HCT116 (cell line): ENCODE measurements at regions not wholly inside any gene's neighbourhood (a gene's known extent, or its start where the extent isn't known, plus 50 kb on each side); places are given as distances from the start of the nearest gene placed in this dataset.

ENCODE experiments used
- ATAC-seq: fragments of 200-7000 bp; cut with Tn5 transposase; 2 replicates; pipeline ENCODE4 v1.9.1; 2020; ENCODE audit warnings: mild to moderate bottlenecking, moderate library complexity
- BruUV-seq: library from RNA; stranded (reverse); fragments of 400-500 nt; replicated peaks from 2 replicates; lab custom pipeline; 2021; lab: Mats Ljungman, UMichigan
- CTCF ChIA-PET: fragments of 300-600 bp; sonication (Branson Sonifier 250); formaldehyde crosslinking; loops from one replicate; lab custom pipeline; 2021; ENCODE audit warnings: antibody characterized with exemption; lab: Charles Lee
- POLR2A ChIA-PET: fragments of 300-600, 350-600 bp; sonication (Branson Sonifier 250); formaldehyde crosslinking; loops from one replicate; lab custom pipeline; 2021; ENCODE audit warnings: antibody characterized with exemption; lab: Charles Lee
- RAD21 ChIA-PET, 2 experiments: fragments of 300-600 bp; sonication (Branson Sonifier 250); formaldehyde crosslinking; loops; one replicate each; lab custom pipeline; 2023; ENCODE audit warnings: low total read pairs in 2 of 2; ENCODE audit not compliant: uncharacterized antibody in 2 of 2, unreplicated experiment in 2 of 2, low non-redundant PET in 1 of 2; lab: Charles Lee
- DNase-seq: peaks from one replicate; pipeline ENCODE4 v3.0.0-alpha.2; 2010; ENCODE audit warnings: low read depth, low spot score
- H2AFZ ChIP-seq: fragments of 200-600 bp; shearing (Covaris generic), sonication (generic); 2 replicates; pipeline ENCODE4 v1.6.1; 2017; ENCODE audit warnings: low read depth, mixed run types, mixed read lengths, antibody characterized with exemption, low read length; ENCODE audit not compliant: poor library complexity, severe bottlenecking
- H3K27ac ChIP-seq: 2 replicates; pipeline ENCODE4 v1.5.1; 2012; ENCODE audit warnings: low read depth, low read length
- H3K27me3 ChIP-seq: fragments of 200-600 bp; sonication (generic); 2 replicates; pipeline ENCODE4 v1.6.1; 2016; ENCODE audit warnings: mixed run types, low read length, mixed read lengths; ENCODE audit not compliant: insufficient read depth
- H3K36me3 ChIP-seq, 2 experiments: fragments of 200-500 bp in 1 of 2; fragments of 200-600 bp in 1 of 2; sonication (Bioruptor generic) in 1 of 2; sonication (generic) in 1 of 2; 2 replicates each; pipeline versions ENCODE4 v1.5.1 to v1.6.1; 2014 to 2016; ENCODE audit warnings: low read length in 2 of 2, inconsistent platforms in 1 of 2, mixed read lengths in 1 of 2, mixed run types in 1 of 2; ENCODE audit not compliant: insufficient read depth in 2 of 2, control insufficient read depth in 1 of 2
- H3K4me1 ChIP-seq, 2 experiments: fragments of 200-600 bp in 1 of 2; sonication (generic) in 1 of 2; 2 replicates each; pipeline versions ENCODE4 v1.5.1 to v1.6.1; 2012 to 2017; ENCODE audit warnings: low read length in 2 of 2, inconsistent platforms in 1 of 2, mild to moderate bottlenecking in 1 of 2, mixed read lengths in 1 of 2, mixed run types in 1 of 2, moderate library complexity in 1 of 2; ENCODE audit not compliant: insufficient read depth in 2 of 2, control insufficient read depth in 1 of 2
- H3K4me2 ChIP-seq: fragments of 200-600 bp; sonication (generic); 2 replicates; pipeline ENCODE4 v1.6.1; 2017; ENCODE audit warnings: mixed run types, low read length, mixed read lengths
- H3K4me3 ChIP-seq, 2 experiments: fragments of 200-600 bp in 1 of 2; sonication (generic) in 1 of 2; replicated peaks in 1 of 2; 2 replicates each; pipeline ENCODE4 v1.5.1; 2011 to 2016; ENCODE audit warnings: low read length in 2 of 2, control low read depth in 1 of 2, low read depth in 1 of 2, mild to moderate bottlenecking in 1 of 2, mixed read lengths in 1 of 2, mixed run types in 1 of 2
- H3K79me2 ChIP-seq: fragments of 200-600 bp; sonication (generic); 2 replicates; pipeline ENCODE4 v1.6.1; 2017; ENCODE audit warnings: mild to moderate bottlenecking, mixed run types, low read length, moderate library complexity, mixed read lengths; ENCODE audit not compliant: insufficient read depth
- H3K9ac ChIP-seq: fragments of 200-600 bp; sonication (generic); 2 replicates; pipeline ENCODE4 v1.6.1; 2016; ENCODE audit warnings: low read length, mixed read lengths
- H3K9me2 ChIP-seq: fragments of 200-600 bp; sonication (generic), shearing (Covaris generic); 2 replicates; pipeline ENCODE4 v1.6.1; 2017; ENCODE audit warnings: mixed run types, mild to moderate bottlenecking, moderate library complexity; ENCODE audit not compliant: insufficient read depth
- H3K9me3 ChIP-seq, 2 experiments: fragments of 200-500 bp in 1 of 2; fragments of 200-600 bp in 1 of 2; sonication (Bioruptor generic) in 1 of 2; sonication (generic) in 1 of 2; 2 replicates each; pipeline ENCODE4 v1.6.1; 2014 to 2017; ENCODE audit warnings: low read length in 2 of 2, mixed read lengths in 2 of 2, inconsistent platforms in 1 of 2, low read depth in 1 of 2, mild to moderate bottlenecking in 1 of 2, mixed run types in 1 of 2, moderate library complexity in 1 of 2; ENCODE audit not compliant: control insufficient read depth in 1 of 2, insufficient read depth in 1 of 2
- H4K20me1 ChIP-seq: fragments of 200-600 bp; sonication (generic), shearing (Covaris generic); 2 replicates; pipeline ENCODE4 v1.6.1; 2017; ENCODE audit warnings: mixed run types, mild to moderate bottlenecking, moderate library complexity; ENCODE audit not compliant: insufficient read depth
- ATF3 ChIP-seq: IDR thresholded peaks from 2 replicates; pipeline ENCODE4 v1.6.1; 2012
- CEBPB ChIP-seq: IDR thresholded peaks from 2 replicates; pipeline ENCODE4 v1.6.1; 2012; ENCODE audit warnings: low read depth
- CTCF ChIP-seq, 3 experiments: fragments of 200-600 bp in 1 of 3; sonication (generic) in 1 of 3; IDR thresholded peaks in 2 of 3; conservative IDR thresholded peaks in 1 of 3; 2 replicates each; pipeline ENCODE4 v1.5.1; 2012 to 2017; ENCODE audit warnings: low read depth in 2 of 3, low read length in 2 of 3, antibody characterized with exemption in 1 of 3, borderline replicate concordance in 1 of 3, control low read depth in 1 of 3, mild to moderate bottlenecking in 1 of 3, mixed read lengths in 1 of 3, mixed run types in 1 of 3, moderate library complexity in 1 of 3; ENCODE audit not compliant: insufficient read depth in 1 of 3
- EZH2phosphoT487 ChIP-seq: fragments of 200-600 bp; IDR thresholded peaks from 2 replicates; pipeline ENCODE4 v1.6.1; 2018; ENCODE audit warnings: antibody characterized with exemption, borderline replicate concordance
- JUND ChIP-seq: IDR thresholded peaks from 2 replicates; pipeline ENCODE4 v1.6.1; 2012
- RAD21 ChIP-seq: IDR thresholded peaks from 2 replicates; pipeline ENCODE4 v1.6.1; 2012; ENCODE audit warnings: low read depth, mild to moderate bottlenecking
- SIN3A ChIP-seq: IDR thresholded peaks from 2 replicates; pipeline ENCODE4 v1.6.1; 2012; ENCODE audit warnings: low read depth
- YY1 ChIP-seq: IDR thresholded peaks from 2 replicates; pipeline ENCODE4 v1.6.1; 2011; ENCODE audit warnings: low read length, low read depth, moderate library complexity, mild to moderate bottlenecking; ENCODE audit not compliant: insufficient replicate concordance; ENCODE audit errors: extremely low read depth
- ZFX ChIP-seq: fragments of 450-650 bp; IDR thresholded peaks from 2 replicates; pipeline ENCODE4 v1.6.1; 2017
- intact Hi-C: fragments of 100-400 bp; cut with micrococcal nuclease; formaldehyde crosslinking; loops from 2 replicates; pipeline ENCODE4 v1.10.0; 2022
- TF ChIP-seq, protein P1 (sequence below): IDR thresholded peaks from 2 replicates; pipeline ENCODE4 v1.6.1; 2012; ENCODE audit warnings: low read depth

DNA sequence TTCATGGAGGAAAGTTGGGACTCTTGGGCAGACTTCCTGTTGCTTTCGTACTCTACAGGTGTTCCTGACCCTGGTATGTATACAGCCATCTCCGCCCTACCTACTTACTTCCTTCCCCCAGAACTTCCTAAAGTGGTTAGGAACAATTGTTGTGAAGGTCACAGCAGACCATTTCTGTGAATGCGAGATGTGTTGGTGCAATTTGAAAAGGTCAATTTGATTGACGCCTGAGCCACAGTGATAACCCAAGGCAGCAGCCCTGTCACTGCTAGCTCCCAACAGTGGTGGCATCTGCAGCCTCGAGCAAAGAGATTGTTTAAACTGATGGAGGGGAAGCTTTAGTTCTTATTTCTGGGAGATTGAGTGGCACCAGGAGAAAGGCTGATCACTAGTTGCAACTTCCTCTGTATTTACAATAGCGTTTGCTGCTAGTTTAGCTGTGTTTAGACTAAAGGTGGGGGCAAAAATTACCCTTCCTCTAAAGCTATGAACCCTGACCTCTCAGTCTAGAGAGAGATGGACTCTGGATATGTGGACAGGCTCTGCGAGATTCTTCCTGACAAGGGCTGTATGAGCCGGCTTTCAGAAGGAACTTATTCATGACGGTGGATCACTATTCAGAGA is 78.3 kb upstream of the MAP4K3 start (continued):
- TF ChIP-seq ATF3, result no peak
- no peak for TF ChIP-seq EZH2phosphoT487
- no peak for TF ChIP-seq CTCF (IDR thresholded peaks at IDR 0.05 in 2 of 3, conservative IDR thresholded peaks at IDR 0.05 in 1 of 3; ENCODE audit: borderline replicate concordance in 1 of 3, insufficient read depth in 1 of 3, low read depth in 2 of 3, low read length in 2 of 3)

DNA sequence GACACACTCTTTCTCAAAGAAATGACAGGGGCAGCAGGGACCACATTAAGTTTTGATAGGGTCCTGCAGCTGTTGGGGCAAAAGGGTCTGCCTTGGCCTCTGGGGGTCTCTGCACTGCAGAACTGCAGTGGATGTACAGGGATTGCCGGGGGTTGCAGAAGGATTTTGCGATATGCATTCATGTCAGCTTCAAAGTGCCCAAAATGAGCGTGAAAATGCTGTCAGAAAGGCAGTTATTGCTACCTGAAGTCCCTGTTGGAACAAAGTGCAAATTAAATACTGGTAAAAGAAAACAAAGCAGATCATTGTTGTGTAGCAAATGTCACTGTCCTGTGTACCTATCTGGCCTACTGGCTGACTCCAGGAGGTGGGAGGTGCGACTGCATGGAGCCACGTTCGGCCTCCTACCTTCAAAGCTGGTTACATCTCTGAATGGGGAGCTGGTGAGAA is 78.8 kb upstream of the MAP4K3 start:
- no peaks in the 10 kb centered on the region for H3K36me3 ChIP-seq
- no peaks in the 10 kb centered on the region for H4K20me1 ChIP-seq
- ATAC-seq (no peak), DNase-seq (no peak)
- H3K4me3 ChIP-seq, result no peak overlapping the region
- intact Hi-C loops, result loop anchor here (10.0 kb wide), 1 partner anchor 179 kb away; no protein-coding TSS in a partner anchor
- peaks cover 0 to 11% of the 10 kb centered on the region in 2 experiments; a peak in 2 of 4 replicates for H3K4me1 ChIP-seq
- no peaks in the 10 kb centered on the region for H3K79me2 ChIP-seq
- ChIA-PET POLR2A (no interaction called here), CTCF (interaction anchor here (0.7 kb wide), 1 partner anchor 214 kb away, joined by 3 read pairs; no protein-coding TSS in a partner anchor), RAD21 (no interaction called here)
- BruUV-seq, result no TSS peak
- no peak overlapping the region for H3K27ac ChIP-seq
- H2AFZ ChIP-seq, result no peak overlapping the region
- H3K9ac ChIP-seq, result no peak overlapping the region
- H3K4me2 ChIP-seq, result no peak overlapping the region
- no peaks in the 10 kb centered on the region for H3K9me3 ChIP-seq
- TF ChIP-seq CEBPB (no peak), RAD21 (no peak), CTCF (IDR thresholded peaks at IDR 0.05 in 2 of 3, conservative IDR thresholded peaks at IDR 0.05 in 1 of 3; ENCODE audit: borderline replicate concordance in 1 of 3, insufficient read depth in 1 of 3, low read depth in 2 of 3, low read length in 2 of 3) (no peak), YY1 (no peak), JUND (no peak), SIN3A (no peak), ZFX (no peak)
- TF ChIP-seq, protein P1, sequence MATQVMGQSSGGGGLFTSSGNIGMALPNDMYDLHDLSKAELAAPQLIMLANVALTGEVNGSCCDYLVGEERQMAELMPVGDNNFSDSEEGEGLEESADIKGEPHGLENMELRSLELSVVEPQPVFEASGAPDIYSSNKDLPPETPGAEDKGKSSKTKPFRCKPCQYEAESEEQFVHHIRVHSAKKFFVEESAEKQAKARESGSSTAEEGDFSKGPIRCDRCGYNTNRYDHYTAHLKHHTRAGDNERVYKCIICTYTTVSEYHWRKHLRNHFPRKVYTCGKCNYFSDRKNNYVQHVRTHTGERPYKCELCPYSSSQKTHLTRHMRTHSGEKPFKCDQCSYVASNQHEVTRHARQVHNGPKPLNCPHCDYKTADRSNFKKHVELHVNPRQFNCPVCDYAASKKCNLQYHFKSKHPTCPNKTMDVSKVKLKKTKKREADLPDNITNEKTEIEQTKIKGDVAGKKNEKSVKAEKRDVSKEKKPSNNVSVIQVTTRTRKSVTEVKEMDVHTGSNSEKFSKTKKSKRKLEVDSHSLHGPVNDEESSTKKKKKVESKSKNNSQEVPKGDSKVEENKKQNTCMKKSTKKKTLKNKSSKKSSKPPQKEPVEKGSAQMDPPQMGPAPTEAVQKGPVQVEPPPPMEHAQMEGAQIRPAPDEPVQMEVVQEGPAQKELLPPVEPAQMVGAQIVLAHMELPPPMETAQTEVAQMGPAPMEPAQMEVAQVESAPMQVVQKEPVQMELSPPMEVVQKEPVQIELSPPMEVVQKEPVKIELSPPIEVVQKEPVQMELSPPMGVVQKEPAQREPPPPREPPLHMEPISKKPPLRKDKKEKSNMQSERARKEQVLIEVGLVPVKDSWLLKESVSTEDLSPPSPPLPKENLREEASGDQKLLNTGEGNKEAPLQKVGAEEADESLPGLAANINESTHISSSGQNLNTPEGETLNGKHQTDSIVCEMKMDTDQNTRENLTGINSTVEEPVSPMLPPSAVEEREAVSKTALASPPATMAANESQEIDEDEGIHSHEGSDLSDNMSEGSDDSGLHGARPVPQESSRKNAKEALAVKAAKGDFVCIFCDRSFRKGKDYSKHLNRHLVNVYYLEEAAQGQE, result no peak
- H3K9me2 ChIP-seq, result no peaks in the 10 kb centered on the region
- H3K27me3 ChIP-seq, result no peaks in the 10 kb centered on the region
